Activated gamma-delta T cell treated with Interleukin-2 at 50 U/mL for 16 hours (primary cell): ENCODE measurements at regions not wholly inside any gene's neighbourhood (a gene's known extent, or its start where the extent isn't known, plus 50 kb on each side); places are given as distances from the start of the nearest gene placed in this dataset.
"Not testable (repeated sequence)": the region's sequence is repeated elsewhere in the genome, so short reads cannot be mapped to it uniquely, and the experiment has no call there.

Experiments
- DNase-seq: peaks from one replicate; pipeline ENCODE4 v3.0.0-alpha.2; 2020

DNA sequence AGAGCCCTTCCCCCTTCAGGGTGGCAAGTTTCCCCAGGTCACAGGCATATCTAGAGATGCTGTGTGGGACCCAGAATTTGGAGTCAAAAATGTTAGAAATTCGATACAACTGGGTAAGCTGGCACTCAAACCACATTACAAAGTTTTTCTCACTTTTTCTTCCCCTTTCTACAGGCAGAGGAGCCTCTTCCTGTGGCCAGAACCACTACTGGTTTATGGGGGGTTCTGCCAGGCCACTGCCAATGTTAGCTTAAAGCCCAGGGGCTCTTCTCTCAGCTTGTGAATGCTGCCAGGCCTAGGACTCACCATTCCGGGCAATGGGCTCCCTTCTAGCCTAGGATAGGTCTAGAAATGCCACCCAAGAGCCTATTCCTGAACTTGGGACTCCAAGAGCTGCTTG is 617.9 kb upstream of the PHF14 start:
- no peak for DNase-seq

DNA sequence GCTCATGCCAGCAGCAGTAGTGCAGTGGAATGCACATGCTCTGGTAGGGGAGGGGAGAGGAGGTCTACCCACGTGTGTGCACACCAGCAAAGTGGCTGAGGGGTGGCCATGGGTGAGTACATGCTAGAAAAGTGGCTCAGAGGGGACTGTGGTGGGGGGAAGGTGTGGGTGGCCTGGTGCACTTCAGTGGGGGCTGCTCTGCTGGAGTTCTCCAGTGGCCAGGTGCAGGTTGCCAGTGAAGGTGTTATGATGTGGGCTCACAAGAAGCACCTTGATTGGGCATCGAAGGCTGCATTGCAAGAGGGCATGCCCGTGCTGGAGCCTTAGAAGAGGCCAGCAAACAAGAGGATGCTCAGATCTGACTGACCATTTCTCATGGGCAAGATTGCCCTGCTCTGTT is 613.6 kb upstream of the PHF14 start:
- DNase-seq, result no peak

DNA sequence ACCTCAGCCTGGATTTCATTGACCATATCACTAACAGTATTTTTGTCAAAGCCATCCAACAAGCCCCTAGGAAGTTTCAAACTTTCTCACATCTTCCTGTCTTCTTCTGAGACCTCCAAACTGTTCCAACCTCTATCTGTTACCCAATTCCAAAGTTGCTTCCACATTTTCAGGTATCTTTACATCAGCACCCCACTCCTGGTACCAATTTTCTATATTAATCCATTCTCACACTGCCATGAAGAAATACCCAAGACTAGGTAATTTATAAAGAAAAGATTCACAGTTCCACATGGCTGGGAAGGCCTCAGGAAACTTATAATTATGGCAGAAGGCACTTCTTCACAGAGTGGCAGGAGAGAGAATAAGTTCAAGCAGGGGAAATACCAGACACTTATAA is 571.9 kb upstream of the PHF14 start:
- DNase-seq, result no peak

DNA sequence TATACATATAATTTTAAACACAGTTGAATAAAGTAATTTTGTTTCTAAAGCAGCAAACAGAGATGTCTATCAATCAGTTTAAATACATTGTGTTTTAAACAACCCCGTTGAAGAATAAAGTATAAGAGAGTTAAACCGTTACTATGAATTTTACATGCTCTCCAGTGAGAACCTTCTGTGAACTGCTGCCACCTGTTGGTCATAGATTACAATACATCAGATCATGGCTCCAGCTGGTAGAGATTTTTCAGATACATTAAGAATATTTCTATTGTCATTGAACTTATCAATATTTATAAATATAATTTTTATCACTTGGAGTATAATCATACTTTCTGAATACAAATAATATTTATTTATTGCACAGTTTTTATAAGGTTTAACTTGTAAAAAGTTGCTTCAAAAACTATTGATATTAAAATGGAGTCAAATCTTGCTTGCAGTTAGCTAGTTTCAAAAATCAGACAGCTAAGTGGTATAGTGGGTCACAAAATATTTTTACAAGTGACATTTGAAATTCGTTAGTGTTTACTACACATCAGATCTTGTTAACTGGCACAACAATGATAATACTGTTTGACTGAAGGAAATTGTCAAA is 561.2 kb upstream of the PHF14 start:
- DNase-seq, result no peak

DNA sequence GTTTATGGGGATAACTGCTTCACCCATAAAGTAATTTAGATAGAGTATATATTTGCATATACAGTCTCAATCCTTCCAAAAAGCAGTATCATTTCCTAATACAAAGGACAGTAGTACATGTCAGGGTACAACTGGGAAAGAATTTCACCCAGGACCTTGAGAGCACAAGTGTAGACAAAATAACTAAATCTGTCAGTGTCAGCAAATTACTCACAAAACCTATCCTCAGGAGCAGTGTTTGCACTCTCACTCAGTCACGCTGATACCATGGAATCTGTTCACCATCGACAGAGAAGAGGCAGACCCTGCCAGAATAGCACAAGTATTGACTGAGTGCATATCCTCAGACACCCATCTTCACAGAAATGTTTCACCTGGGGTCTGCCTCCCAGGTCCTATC is 554.7 kb upstream of the PHF14 start:
- DNase-seq, result no peak

DNA sequence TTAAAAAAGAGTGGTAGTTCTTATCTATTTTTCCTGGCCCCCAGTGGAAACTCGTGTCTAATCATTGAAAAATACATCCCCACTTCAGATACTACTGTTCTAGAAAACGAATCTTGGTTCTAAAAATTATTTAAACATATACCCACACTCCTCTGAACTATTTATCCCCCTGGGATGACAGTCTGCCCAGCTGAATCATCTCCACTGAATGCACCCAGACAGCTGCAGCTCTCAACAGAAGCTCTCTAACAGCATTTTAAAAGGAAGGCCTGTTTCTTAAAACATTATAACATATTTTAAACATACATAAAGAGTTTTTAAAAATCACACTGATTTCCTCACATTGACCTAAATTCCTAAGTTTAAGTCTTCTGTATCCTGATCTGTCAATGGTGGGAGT is 544.6 kb upstream of the PHF14 start:
- DNase-seq, result no peak

DNA sequence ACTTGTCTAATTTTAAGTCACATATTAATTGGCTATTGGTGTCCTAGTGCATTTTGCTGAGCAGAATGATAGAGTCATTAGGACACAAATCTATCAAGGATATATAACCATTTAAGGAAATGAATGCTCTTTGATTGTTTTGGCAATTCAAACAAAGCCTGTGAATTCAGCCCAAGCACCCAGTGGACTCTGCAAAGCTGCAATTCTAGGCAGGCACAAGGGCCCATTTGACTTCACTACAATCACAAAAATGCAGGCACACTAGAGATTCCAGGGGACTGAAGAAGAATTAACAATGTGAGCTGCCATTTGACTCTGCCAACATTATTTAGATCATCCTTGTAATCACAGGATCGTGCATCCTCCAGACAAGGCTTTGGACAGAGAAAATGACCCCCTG is 544.2 kb upstream of the PHF14 start:
- DNase-seq, result no peak

DNA sequence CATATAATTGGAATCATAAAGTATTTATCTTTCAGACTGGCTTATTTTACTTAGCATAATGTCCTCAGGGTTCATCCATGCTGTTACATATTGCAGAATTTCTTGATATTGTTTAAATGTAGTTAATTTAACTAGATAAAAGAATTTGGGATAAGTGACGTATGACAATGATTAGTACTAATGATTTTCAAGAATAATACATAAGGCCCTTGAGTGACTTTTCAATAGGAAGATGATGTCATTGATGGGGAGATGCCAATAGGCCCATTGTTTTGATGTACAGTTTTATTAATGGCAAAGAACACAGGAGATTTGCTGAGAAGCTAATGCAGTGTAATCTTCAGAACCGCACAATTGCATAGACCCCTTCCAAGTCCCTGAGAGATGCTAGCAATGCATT is 537.4 kb upstream of the PHF14 start:
- DNase-seq, result no peak

DNA sequence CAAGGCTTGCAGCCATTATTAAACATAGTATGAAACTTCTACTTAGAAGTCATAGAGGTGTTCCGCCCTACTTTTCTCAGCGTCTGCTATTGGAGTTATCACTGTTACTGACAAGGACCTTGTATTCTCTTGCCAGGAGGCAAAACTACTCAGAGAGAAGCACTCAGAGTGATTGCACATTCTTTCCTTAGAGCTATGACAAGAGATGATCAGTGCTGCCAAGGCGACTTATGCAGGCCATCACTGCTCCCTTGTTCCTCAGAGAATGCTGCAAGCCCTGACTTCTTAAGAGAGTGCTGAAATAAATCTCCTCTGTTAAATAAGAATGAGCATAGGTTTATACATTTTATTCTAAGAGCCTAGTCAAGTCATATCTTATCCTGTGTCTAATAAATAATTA is 534.6 kb upstream of the PHF14 start:
- DNase-seq, result no peak

DNA sequence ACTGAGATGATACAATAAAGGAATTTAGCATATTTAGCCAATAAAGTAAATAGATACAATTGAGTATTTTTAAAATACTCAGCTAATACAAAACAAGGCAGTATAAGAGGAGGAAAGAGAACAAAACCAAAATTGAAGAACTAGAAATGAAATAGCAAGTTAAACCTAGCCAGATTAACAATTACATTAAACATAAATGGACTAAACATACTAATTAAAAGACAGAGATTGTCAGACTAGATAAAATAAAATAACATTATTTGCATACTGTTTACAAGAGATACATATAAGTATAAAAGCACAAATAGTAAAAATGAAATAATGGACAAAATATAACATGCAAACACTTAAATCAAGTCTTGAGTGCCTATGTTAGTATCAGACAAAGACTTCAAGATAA is 517.7 kb upstream of the PHF14 start:
- DNase-seq, result no peak

DNA sequence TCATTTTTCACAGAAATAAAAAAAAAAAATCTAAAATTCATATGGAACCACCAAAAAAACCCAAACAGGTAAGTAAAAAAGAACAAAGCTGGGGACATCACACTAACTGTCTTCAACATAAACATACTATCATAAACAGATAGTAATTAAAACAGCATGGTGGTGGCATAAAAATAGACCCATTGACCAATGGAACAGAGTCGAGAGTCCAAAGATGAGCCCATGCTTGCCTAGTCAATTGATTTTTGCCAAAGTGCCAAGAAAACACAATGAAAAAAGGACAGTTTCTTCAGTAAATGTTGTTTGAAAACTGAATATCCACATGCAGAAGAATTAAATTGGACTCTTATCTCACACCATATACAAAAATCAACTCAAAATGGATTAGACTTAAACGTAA is 513.2 kb upstream of the PHF14 start:
- DNase-seq, result no peak

DNA sequence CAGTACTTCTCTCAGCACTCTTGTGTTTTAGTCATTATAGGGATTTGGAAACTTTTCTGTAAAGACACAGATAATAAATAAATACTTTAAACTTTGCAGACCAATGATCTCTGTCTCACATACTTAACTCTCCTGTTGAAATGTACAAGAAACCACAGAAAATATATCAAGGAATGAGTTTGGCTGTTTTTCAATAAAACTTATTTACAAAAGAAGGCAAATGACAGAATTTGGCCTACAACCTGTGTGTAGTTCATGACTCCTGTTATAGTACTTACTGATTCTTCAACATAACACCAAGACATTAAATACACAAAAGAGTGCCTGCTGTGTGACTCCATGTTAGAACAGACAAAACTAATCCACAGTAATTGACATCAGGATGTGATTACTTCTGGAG is 510.0 kb upstream of the PHF14 start:
- DNase-seq, result no peak

DNA sequence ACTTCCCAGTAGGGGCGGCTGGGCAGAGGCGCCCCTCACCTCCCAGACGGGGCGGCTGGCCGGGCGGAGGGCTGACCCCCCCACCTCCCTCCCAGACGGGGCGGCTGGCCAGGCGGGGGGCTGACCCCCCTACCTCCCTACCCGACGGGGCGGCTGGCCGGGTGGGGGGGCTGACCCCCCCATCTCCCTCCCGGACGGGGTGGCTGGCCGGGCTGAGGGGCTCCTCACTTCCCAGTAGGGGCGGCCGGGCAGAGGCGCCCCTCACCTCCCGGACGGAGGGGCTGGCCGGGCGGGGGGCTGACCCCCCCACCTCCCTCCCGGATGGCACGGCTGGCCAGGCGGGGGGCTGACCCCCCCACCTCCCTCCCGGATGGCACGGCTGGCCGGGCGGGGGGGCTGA is 508.1 kb upstream of the PHF14 start:
- not testable (repeated sequence) for DNase-seq

DNA sequence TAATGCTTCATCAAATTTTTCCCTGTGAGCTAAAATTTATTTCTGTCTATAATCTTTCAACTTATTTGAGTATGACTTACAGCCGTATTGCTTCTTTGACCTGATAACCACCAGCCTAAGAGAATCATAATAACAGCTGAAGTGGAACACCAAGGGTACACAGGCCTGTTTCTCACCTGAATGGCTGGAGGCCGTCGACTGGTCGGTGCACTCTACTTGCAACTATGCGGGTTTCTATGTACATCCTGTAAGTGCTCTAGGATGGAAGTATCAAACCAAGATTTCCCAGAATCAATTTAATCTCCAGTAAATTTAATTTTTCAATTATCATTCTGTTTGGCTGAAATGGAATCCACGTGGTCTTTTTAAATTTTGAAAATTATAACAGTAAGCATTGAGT is 504.8 kb upstream of the PHF14 start:
- DNase-seq, result no peak

DNA sequence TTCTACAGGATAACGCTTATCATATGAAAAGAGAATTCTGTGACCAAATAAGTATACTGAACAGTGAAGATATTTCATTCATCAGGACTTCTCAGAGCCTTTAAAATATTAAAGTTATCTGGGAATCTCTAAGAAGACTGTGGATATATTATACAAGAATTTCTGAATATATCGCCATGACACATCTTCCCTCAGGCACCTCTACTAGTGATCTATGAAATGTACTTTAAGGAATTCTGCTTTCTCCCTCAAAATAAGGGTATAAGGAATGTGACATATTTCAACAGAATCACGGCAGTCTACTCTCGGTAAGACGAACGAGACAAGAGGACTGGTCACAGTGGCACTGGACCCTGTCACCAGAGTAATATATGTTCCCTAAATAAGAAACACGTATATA is 504.2 kb upstream of the PHF14 start:
- no peak for DNase-seq

DNA sequence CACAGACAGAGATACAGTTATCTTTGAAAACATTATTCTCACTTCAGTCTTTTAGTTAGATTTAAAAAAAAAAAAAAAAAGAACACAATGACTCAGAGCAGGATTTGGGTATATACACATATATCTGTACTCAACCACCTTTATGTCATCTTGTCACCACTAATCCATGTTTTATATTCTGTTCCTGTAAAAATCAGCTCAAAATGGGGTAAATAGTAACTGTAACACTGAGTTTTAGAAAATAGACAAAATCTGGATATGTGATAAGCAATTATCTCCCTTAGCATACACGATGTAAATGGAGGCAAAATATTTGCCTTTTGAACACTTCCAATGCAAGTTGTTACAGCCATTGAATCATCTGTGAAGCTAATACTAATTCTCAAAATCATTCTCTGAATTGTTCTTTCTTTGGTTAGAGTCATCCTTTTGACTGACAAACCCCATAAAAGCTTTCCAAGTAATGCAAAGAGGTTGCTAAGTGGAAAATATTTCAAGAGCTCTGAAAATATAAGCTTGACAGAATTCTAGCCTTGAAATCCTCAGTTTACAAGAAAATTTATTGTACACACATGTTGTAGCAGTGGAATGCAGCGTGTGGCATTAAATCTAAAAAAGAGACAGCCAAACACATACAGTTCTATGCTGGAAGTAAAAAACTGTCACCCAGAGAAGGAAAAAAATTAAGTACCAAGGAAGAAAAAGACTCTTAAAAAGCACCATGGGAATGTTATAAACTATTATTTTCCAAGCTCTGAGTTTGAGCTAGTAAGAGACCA is 502.2 kb upstream of the PHF14 start:
- DNase-seq, result no peak

DNA sequence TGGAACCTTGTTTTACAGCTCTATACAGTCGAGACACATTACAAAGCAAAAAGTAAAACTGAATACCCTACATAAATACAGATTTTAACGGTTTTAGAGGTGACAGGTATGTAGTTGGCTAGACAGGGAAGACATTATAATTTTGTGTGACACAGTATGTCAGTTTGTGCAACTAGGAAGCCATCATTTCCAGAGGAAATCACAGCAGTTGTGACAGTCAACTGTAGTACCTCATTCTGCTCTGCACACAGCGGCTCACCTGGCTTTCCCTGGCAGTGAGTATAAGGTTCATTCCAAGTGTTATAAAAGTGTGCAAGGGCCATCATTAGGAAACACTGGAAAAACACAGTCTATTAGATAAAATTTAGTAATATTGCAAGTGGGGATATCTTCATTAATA is 501.6 kb upstream of the PHF14 start:
- DNase-seq, result no peak

DNA sequence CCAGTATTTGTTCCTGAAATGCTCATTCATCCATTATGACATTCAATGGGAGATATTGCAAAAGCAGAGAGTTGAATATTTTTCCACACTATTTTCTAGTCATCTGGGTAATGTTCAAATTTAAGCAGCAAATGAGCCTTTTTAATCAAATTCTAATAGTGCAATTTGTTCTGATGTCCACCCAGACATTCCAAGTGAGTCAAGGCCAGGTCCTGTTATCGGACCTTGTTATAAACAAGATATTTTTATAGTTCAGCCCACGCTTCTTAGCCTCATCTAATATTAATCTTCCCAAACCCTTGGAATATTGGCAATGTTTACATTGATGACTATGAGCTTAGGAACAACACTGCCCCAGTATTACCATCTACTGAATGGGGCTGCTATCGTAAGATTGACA is 500.1 kb upstream of the PHF14 start:
- no peak for DNase-seq

DNA sequence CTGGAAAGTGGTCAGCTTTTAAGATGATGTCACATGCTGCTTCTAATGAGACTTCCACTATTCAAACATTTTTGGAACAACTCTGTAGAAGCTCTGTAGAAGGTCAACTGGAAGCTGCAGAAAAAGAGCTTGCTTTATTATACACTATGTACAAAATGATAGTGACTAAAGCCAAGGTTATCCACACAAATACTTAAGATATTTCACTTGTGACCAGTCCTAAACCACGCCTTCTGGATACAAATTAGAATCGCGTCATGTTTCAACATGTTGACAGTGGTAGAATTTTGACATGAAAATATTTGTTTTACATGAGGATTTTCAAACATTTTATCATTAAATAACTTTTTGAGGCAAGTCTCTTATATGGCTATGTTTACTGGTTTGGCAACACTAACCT is 499.6 kb upstream of the PHF14 start:
- no peak for DNase-seq

DNA sequence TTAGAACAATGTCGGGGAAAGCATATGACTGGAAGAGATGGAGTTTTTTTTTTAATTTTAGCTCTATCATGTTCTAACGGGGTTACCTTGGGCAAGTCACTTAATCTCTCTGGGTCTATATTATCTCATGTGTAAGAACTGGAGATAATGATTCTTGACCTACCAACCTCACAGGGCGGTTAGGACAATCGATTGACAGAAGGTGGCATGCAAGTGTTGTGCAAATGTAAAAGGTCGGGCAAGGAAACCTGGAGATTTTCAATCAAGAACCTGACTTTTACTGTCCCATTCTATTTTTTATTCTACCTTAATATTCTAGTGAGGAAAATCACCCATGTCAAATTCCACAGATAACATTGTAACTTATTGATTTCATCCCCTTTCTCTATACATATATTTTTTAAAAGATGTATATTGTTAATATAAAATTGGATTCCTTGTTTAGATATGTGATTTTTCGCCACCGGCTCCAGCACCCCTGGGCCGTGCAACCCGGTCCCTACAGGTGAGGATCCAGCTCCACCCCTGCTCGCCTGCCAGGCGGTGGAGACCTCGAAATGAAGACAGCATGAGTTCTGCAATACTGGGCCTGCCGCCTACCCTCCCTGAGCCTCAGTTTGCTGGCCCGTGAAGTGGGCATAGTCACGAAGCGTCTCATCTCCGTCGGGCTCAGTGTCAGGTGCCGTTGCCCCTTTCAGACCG is 497.6 kb upstream of the PHF14 start:
- DNase-seq, result no peak

DNA sequence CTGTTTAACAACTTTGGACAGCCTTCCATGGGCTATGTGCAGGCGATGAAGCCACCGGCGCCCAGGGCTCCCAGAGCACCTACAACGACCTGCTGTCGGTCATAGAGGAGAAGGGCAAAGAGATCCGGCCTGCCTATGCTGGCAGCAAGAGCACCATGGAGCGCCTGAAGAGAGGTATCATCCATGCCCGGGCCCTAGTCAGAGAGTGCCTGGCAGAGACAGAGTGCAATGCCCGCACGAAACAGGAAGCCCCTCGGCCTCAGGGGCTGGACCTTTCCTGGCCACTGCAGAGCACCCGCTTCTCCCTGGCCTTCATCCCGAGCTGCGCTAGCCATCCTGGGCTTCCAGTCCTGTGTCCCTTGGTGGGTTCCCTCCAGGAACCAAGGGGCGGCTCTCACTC is 497.0 kb upstream of the PHF14 start:
- no peak for DNase-seq

DNA sequence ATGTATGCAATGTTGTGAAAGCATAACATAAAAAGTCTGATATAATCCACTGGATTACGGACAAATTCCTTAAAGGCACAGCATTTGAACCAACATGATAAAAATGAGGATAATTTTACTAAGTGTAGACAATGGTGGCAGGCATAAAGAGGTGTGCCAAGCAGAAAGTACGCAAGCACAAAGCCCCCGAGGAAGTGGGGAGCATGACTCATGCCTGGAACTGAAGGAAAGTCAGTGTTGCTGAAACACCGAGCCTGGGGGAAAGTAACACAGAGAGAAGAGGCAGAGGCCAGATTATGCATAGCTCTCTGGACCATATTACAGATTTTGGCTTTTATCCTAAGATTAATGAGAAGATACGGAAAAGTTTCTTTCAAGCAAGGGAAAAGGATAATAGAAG is 490.0 kb upstream of the PHF14 start:
- DNase-seq, result no peak

DNA sequence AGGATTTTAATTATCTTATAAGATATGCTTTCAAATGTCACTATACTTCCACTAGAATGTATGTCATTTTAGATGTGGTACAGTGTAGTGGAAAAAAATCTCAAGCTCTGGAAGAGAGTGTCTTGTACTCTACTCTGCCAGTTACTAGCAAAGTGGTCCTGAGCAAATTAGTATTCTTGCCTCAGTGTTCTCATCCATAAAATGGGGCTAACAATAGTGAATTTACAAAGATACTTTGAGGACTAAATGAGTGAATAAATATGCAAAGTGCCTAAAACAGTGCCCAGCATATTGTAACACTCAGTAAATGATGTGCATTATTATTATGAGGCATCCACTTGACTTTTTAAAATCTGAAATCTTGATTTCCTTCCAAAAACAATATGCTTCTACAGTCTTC is 488.9 kb upstream of the PHF14 start:
- DNase-seq, result no peak

DNA sequence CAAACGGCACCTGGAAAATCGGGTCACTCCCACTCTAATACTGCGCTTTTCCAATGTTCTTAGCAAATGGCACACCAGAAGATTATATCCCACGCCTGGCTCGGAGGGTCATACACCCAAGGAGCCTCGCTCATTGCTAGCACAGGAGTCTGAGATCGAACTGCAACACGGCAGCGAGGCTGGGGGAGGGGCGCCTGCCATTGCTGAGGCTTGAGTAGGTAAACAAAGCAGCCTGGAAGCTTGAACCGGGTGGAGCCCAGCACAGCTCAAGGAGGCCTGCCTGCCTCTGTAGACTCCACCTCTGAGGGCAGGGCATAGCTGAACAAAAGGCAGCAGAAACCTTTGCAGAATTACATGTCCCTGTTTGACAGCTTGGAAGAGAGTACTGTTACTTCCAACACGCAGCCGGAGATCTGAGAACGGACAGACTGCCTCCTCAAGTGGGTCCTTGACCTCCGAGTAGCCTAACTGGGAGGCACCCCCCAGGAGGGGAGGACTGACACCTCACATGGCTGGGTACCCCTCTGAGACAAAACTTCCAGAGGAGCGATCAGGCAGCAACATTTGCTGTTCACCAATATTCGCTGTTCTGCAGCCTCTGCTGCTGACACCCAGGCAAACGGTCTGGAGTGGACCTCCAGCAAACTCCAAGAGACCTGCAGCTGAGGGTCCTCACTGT is 472.3 kb upstream of the PHF14 start:
- not testable (repeated sequence) for DNase-seq
